Esophagus squamous epithelium (tissue), 5 donors: ENCODE measurements at regions not wholly inside any gene's neighbourhood (a gene's known extent, or its start where the extent isn't known, plus 50 kb on each side); places are given as distances from the start of the nearest gene placed in this dataset.

Experiments used
- DNase-seq: peaks from one replicate; lab custom pipeline; 2025; lab: John Stamatoyannopoulos, UW
- H3K27ac ChIP-seq, 4 donors: fragments of 200-600 bp; sonication (generic); one replicate each; pipeline ENCODE4 v1.5.1; 2016 to 2019; ENCODE audit warnings: mild to moderate bottlenecking in 1 of 4
- H3K27me3 ChIP-seq, 4 donors: fragments of 200-600 bp; sonication (generic); 1 replicate in 3 of 4; 2 replicates in 1 of 4; pipeline versions ENCODE4 v1.5.1 to v1.6.0; 2017 to 2021; ENCODE audit warnings: antibody characterized with exemption in 1 of 4
- H3K36me3 ChIP-seq, 3 donors: fragments of 200-600 bp; sonication (generic); one replicate each; pipeline ENCODE4 v1.5.1; 2016 to 2019
- H3K4me1 ChIP-seq, 3 donors: fragments of 200-600 bp; sonication (generic); one replicate each; pipeline ENCODE4 v1.5.1; 2017 to 2019
- H3K4me3 ChIP-seq, 4 donors: fragments of 200-600 bp; sonication (generic); 1 replicate in 3 of 4; 2 replicates in 1 of 4; pipeline ENCODE4 v1.5.1; 2016 to 2019; ENCODE audit warnings: mild to moderate bottlenecking in 2 of 4, moderate library complexity in 1 of 4
- H3K9me3 ChIP-seq, 3 donors: fragments of 200-600 bp; sonication (generic); one replicate each; pipeline ENCODE4 v1.5.1; 2016 to 2019
- POLR2A ChIP-seq, 4 donors: fragments of 450-650 bp; IDR thresholded peaks; one replicate each; pipeline ENCODE4 v1.6.1; 2017; ENCODE audit warnings: antibody characterized with exemption in 4 of 4, mild to moderate bottlenecking in 4 of 4, moderate library complexity in 3 of 4
- WGBS, 2 donors: methylation state at CpG; one replicate each; pipeline ENCODE4 v1.1.5; 2018; 5-methylcytosine and 5-hydroxymethylcytosine counted together
- intact Hi-C: fragments of 100-400 bp; cut with DNase I; formaldehyde crosslinking; loops from one replicate; pipeline ENCODE4 v1.15.0; 2022
- TF ChIP-seq, protein P1 (sequence below), 6 experiments: fragments of 450-650 bp in 4 of 6; fragments of 200-600 bp in 2 of 6; sonication (generic) in 2 of 6; IDR thresholded peaks; one replicate each; pipeline ENCODE4 v1.5.1; 2016 to 2019; ENCODE audit warnings: antibody characterized with exemption in 6 of 6, mild to moderate bottlenecking in 4 of 6, moderate library complexity in 4 of 6
- donor health status: DM: yes; HTN: yes; CAD: no.

DNA sequence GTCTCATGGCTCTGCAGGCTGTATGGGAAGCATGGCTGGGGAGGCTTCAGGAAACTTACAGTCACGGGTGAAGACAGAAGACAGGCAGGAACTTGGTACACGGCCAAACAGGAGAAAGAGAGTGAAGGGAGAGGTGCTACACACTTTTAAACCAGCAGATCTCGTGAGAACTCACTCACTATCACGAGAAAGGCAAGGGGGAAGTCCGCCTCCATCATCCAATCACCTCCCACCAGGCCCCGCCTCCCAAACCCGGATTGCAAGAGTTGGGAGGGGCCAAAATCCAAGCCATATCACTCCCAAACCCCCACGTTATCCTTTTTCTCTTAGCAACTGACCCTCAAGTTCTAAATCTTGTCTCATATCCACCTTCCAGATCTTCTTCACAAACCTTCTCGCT, 1710.5 kb upstream of the TENM3 start:
- H3K27ac ChIP-seq = no peak overlapping the region
- H3K27me3 ChIP-seq = no peaks in the 10 kb centered on the region
- no peak for DNase-seq
- 63 to 67% methylated on average over 9 of the region's 9 CpGs for WGBS, 2 donors
- TF ChIP-seq, protein P1, sequence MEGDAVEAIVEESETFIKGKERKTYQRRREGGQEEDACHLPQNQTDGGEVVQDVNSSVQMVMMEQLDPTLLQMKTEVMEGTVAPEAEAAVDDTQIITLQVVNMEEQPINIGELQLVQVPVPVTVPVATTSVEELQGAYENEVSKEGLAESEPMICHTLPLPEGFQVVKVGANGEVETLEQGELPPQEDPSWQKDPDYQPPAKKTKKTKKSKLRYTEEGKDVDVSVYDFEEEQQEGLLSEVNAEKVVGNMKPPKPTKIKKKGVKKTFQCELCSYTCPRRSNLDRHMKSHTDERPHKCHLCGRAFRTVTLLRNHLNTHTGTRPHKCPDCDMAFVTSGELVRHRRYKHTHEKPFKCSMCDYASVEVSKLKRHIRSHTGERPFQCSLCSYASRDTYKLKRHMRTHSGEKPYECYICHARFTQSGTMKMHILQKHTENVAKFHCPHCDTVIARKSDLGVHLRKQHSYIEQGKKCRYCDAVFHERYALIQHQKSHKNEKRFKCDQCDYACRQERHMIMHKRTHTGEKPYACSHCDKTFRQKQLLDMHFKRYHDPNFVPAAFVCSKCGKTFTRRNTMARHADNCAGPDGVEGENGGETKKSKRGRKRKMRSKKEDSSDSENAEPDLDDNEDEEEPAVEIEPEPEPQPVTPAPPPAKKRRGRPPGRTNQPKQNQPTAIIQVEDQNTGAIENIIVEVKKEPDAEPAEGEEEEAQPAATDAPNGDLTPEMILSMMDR (IDR thresholded peaks at IDR 0.05) = no peak
- no peak for TF ChIP-seq POLR2A (IDR thresholded peaks at IDR 0.05)
- no peaks in the 10 kb centered on the region for H3K9me3 ChIP-seq
- H3K4me1 ChIP-seq = no peaks in the 10 kb centered on the region
- no peaks in the 10 kb centered on the region for H3K36me3 ChIP-seq
- intact Hi-C loops = no loop called here
- H3K4me3 ChIP-seq = no peak overlapping the region

- H3K27me3 ChIP-seq = no peaks in the 10 kb centered on the region
- H3K4me3 ChIP-seq = no peak overlapping the region
- DNase-seq = no peak
- intact Hi-C loops = no loop called here
- H3K4me1 ChIP-seq = no peaks in the 10 kb centered on the region
- 59 to 67% methylated on average over 8 of the region's 8 CpGs for WGBS, 2 donors
- H3K9me3 ChIP-seq = no peaks in the 10 kb centered on the region
- H3K27ac ChIP-seq = no peak overlapping the region
- no peaks in the 10 kb centered on the region for H3K36me3 ChIP-seq
- no peak for TF ChIP-seq POLR2A (IDR thresholded peaks at IDR 0.05)
- TF ChIP-seq, protein P1 (IDR thresholded peaks at IDR 0.05) = no peak
Observed at GRCh38 chr4:180538384-180539057, 1704.7 kb upstream of the TENM3 start.

GRCh38 chr4:180539284-180539683, 1703.9 kb upstream of the TENM3 start:
- WGBS, 2 donors = 72 to 80% methylated on average over 4 of the region's 4 CpGs
- H3K27me3 ChIP-seq = no peaks in the 10 kb centered on the region
- intact Hi-C loops = no loop called here
- DNase-seq = no peak
- no peak overlapping the region for H3K27ac ChIP-seq
- H3K4me3 ChIP-seq = no peak overlapping the region
- TF ChIP-seq, protein P1 (IDR thresholded peaks at IDR 0.05) = no peak
- no peak for TF ChIP-seq POLR2A (IDR thresholded peaks at IDR 0.05)
- no peaks in the 10 kb centered on the region for H3K9me3 ChIP-seq
- no peaks in the 10 kb centered on the region for H3K36me3 ChIP-seq
- no peaks in the 10 kb centered on the region for H3K4me1 ChIP-seq

- H3K27ac ChIP-seq = no peak overlapping the region
- H3K4me1 ChIP-seq = no peaks in the 10 kb centered on the region
- intact Hi-C loops = no loop called here
- no peaks in the 10 kb centered on the region for H3K27me3 ChIP-seq
- H3K4me3 ChIP-seq = no peak overlapping the region
- TF ChIP-seq, protein P1 (IDR thresholded peaks at IDR 0.05) = no peak
- no peak for TF ChIP-seq POLR2A (IDR thresholded peaks at IDR 0.05)
- H3K36me3 ChIP-seq = no peaks in the 10 kb centered on the region
- DNase-seq = no peak
- no peaks in the 10 kb centered on the region for H3K9me3 ChIP-seq
Observed at GRCh38 chr4:180541678-180542077, 1701.5 kb upstream of the TENM3 start.

DNA sequence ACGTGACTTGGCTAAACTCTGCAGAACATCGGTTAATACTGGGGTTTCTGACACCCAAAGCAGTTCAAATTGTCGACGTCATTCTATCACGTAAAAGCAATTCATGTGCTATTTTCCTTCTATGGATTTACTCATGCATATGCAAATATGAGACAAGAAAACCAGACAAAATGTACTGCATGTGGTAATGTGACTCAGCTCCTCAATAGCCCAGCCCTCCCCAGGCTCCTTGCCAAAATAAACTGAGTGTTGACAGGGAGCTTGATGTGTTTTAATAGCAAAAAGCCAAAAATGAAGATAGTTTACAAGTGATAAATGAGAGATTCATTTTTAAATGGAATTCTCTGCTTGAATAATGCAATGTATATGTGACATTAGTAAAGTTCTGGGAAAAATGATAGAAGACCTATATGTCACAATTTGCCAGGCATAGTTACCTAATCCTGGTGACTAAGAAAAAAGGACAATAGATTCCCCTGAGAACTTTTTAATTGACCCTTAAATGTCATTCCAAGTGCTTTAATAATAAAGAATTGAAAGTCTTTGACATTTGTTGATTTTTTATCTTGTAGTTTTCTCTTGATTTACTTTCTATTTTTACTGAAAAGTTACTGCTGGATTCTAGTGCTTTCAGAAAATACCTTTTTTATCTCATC, 1700.6 kb upstream of the TENM3 start:
- 22 to 36% methylated on average over 5 of the region's 5 CpGs for WGBS, 2 donors
- intact Hi-C loops = no loop called here
- no peak for DNase-seq

More for the DNA sequence above, 1700.6 kb upstream of the TENM3 start:
- TF ChIP-seq, protein P1 (IDR thresholded peaks at IDR 0.05) = no peak
- no peak for TF ChIP-seq POLR2A (IDR thresholded peaks at IDR 0.05)
- no peak overlapping the region for H3K27ac ChIP-seq
- no peak overlapping the region for H3K4me3 ChIP-seq
- H3K27me3 ChIP-seq = no peaks in the 10 kb centered on the region
- no peaks in the 10 kb centered on the region for H3K4me1 ChIP-seq
- no peaks in the 10 kb centered on the region for H3K9me3 ChIP-seq
- H3K36me3 ChIP-seq = no peaks in the 10 kb centered on the region
